ENCODE measurements at regions not wholly inside any gene's neighbourhood (a gene's known extent, or its start where the extent isn't known, plus 50 kb on each side); places are given as distances from the start of the nearest gene placed in this dataset.
"Not testable (repeated sequence)": the region's sequence is repeated elsewhere in the genome, so short reads cannot be mapped to it uniquely, and the experiment has no call there.

DNA sequence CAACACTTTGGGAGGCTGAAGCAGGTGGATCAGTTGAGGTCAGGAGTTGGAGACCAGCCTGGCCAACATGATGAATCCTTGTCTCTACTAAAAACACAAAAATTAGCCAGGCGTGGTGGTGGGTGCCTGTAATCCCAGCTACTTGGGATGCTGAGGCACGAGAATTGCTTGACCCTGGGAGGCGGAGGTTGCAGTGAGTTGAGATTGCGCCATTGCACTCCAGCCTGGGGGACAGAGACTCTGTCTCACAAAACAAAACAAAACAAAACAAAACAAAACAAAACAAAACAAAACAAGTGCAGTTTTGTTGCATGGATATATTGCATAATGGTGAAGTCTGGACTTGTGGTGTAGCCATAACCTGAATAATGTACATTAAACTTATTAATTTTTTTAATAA, 133.6 kb upstream of the ZNF217 start:
- DNase-seq (ENCODE audit: low read depth in 2 of 2, low spot score in 1 of 2), result not testable (repeated sequence)

- DNase-seq (ENCODE audit: low read depth in 2 of 2, low spot score in 1 of 2), result no peak
Measured at GRCh38 chr20:53725575-53725970, 131.9 kb upstream of the ZNF217 start.

- no peak for DNase-seq (ENCODE audit: low read depth in 2 of 2, low spot score in 1 of 2)
Measured at GRCh38 chr20:53723621-53724020, 130.0 kb upstream of the ZNF217 start.

DNA sequence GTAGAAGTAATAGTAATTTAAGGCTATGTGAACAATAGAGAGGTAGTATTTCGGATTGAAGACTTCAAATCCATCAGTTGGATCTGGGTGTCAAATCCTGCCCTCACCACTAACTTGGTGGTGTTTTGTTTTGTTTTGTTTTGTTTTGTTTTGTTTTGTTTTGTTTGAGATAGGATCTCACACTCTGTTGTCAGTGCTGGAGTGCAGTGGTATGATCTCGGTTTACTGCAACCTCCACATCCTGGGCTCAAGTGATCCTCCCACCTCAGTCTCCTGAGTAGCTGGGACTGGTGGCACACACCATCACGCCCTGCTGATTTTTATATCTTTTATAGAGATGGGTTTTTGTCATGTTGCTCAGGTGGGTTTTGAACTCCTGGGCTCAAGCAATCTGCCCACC, 129.4 kb upstream of the ZNF217 start:
- DNase-seq (ENCODE audit: low read depth in 2 of 2, low spot score in 1 of 2), result no peak

DNA sequence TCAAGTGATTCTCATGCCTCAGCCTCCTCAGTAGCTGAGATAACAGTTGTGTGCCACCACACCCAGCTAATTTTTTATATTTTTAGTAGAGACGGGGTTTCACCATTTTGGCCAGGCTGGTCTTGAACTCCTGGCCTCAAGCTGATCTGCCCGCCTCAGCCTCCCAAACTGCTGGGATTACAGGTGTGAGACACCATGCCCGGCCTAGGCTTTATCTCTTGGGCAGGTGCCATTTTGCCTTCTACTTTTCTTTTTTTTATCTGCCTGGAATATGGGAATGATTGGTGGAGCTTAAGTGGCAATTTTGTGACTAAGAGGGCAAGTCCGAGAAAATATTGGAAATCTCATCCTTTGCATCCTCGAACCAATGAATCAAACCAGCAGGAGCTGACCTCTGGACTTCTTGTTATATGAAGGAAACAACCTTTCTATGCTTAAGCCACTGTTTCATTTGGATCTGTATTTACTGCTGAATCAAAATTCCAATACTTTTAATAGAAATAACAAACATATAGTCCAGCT, 128.9 kb upstream of the ZNF217 start:
- DNase-seq (ENCODE audit: low read depth in 2 of 2, low spot score in 1 of 2), result no peak

GRCh38 chr20:53721445-53721963, 127.9 kb upstream of the ZNF217 start:
- DNase-seq (ENCODE audit: low read depth in 2 of 2, low spot score in 1 of 2), result not testable (repeated sequence)

- not testable (repeated sequence) for DNase-seq (ENCODE audit: low read depth in 2 of 2, low spot score in 1 of 2)
Measured at GRCh38 chr20:53719171-53719803, 125.6 kb upstream of the ZNF217 start.

DNA sequence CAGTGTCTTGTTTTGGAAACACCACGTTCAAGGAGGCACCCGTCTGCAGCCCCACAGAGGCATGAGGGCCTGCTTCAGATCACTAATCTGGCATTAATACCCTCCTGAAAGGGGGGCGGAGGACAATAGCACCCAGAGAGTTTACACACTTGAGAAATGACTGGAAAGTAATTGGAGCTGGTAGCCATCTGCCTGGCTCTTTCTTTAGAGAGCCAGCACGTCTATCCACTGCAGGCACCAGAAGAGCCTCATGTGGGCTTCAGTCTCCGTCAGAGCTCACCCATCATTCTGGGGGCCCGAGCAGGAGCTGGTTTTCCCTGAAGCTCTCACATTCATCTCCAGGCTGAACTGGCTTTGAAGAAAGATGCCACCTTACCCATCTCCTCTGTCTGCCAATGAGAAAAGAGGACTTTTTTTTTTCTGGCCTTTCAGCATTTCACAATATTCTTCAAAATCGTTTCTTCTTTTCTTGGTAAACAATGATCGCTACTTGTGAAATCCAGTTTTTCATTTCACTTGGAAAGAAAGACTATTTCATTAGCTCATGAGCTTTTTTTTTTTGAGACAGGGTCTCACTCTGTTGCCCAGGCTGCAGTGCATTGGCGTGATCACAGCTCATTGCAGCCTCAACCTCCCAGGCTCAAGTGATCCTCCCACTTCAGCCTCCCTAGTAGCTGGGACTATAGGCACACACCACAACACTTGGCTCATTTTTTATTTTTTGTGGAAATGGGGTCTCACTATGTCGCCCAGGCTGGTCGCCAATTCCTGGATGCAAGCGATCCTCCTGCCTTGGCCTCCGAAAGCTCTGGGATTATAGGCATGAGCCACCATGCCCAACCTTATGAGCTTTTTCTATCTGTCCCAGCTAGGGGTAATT, 124.7 kb upstream of the ZNF217 start:
- no peak for DNase-seq (ENCODE audit: low read depth in 2 of 2, low spot score in 1 of 2)

GRCh38 chr20:53716395-53716794, 122.8 kb upstream of the ZNF217 start:
- no peak for DNase-seq (ENCODE audit: low read depth in 2 of 2, low spot score in 1 of 2)

- DNase-seq (ENCODE audit: low read depth in 2 of 2, low spot score in 1 of 2), result no peak
Measured at GRCh38 chr20:53714524-53714923, 120.9 kb upstream of the ZNF217 start.

DNA sequence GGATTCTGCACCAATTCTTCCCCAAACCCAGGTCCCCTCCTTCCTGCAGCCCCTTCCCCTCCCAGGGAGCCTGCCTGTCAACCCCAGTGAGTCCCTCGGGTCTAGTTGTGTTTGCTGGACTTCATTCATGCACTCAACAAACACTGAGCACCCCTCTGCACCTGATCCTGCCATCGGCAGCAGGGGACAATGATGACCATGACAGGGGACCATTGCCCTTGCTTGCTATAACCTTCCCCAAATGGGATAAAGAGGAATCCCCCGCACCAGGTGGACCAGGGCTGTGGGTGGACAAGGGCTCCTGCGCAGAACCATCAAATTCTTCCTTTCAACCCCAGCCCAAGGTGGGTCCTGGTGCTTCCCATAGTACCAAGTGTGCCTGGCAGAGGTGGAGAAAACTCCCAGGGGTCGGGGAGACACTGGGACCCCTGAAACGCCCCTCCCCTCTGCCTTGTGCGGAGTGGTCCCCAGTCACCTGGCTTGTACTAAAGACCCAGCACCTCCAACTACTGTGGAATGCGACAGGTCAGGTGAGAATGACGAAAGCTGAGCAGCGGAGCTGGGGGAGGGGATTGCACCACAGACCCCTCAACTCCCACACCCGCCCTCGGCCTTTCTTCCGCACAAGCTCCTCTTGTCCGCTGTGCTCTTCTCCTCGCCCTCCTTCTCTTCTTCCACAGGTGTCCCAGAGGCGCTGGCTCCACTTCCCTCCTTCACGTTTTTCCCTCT, 119.9 kb upstream of the ZNF217 start:
- DNase-seq (ENCODE audit: low read depth in 2 of 2, low spot score in 1 of 2), result no peak

DNA sequence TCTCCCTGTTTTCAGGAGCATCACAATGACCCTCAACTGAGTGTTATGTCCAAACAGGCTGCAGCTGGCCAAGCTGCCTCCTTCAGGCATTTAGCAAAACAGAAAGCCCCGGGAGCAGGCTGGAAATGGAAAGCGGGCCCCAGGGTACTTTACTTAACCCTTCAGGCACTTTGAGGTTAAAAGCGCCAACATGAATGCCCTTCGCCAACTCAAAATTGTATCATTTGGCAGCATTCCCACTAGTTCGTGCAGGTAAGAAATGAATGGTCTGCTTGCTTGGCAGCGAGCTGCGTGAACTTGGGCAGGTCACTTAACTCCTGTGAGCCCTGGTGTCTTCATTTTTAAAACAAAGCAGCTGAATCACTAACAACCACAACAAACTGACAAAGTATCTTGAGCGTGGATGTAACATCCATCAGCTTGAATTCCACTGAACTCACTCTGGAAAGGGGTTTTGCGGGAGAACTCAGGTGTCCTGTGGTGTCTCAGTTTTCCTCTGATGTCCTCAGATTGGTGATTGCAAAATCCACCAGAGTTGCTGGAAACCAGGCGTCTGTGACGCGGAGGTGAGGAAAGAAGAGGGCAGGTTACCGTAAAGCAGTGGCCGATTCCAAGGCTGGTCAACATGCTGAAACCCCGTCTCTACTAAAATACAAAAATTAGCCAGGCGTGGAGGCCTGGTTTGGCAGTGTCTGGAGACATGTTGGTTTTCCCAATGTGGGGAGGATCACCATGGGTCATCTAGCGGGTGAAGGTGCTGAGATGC, 118.8 kb upstream of the ZNF217 start:
- no peak for DNase-seq (ENCODE audit: low read depth in 2 of 2, low spot score in 1 of 2)

- no peak for DNase-seq (ENCODE audit: low read depth in 2 of 2, low spot score in 1 of 2)
Measured at GRCh38 chr20:53711333-53712211, 117.9 kb upstream of the ZNF217 start.

DNA sequence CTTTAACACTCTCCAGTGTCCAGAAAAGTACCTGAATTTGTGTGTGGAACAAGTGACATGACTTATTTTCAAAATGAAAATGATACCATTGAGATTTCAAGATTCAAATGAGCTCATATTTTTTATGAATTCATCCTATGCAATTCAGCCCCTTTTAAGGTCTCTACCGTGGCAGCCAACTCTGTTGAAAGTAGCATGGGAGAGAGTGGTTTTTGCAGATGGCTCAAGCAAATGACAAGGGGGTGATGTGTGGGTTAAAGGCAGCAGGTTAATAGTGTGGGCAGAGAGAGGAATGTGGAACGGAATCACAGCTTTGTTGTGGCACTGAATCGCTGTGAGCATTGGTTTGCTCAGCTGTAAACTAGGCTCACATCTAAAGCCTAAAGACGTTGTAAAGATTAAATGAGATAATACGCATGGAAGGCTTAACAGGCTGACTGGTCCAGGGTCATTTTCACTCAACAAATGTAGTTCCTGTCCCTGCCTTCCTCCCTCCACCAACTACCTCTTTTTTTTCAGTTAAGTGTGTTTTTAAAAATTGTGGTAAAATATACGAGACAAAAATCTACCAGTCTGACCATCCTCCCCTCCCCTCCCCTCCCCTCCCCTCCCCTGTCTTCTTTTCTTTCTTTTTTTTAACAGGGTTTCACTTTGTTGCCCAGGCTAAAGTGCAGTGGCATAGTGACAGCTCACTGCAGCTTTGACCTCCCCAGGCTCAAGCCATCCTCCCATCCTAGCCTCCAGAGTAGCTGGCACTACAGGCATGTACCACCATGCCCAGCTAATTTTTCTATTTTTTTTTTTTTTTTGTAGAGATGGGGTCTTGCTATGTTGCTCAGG, 114.7 kb upstream of the ZNF217 start:
- no peak for DNase-seq (ENCODE audit: low read depth in 2 of 2, low spot score in 1 of 2)

- no peak for DNase-seq (ENCODE audit: low read depth in 2 of 2, low spot score in 1 of 2)
Measured at GRCh38 chr20:53707371-53708055, 113.9 kb upstream of the ZNF217 start.

- DNase-seq (ENCODE audit: low read depth in 2 of 2, low spot score in 1 of 2), result no peak
Measured at GRCh38 chr20:53706466-53707370, 113.1 kb upstream of the ZNF217 start.

GRCh38 chr20:53706008-53706465, 112.4 kb upstream of the ZNF217 start:
- DNase-seq (ENCODE audit: low read depth in 2 of 2, low spot score in 1 of 2), result no peak

Measured in stimulated activated CD8-positive, alpha-beta memory T cell treated with anti-CD3 and anti-CD28 coated beads, Interleukin-4, amount 100 ng/mL, for 4 hours (primary cell).